Fibroblast of pulmonary artery (primary cell): ENCODE measurements at regions not wholly inside any gene's neighbourhood (a gene's known extent, or its start where the extent isn't known, plus 50 kb on each side); places are given as distances from the start of the nearest gene placed in this dataset.
A peak's percentile ranks its signal among the peaks of the same experiment; 100 is the strongest.

Experiments used
- DNase-seq: peaks from one replicate; pipeline ENCODE4 v3.0.0-alpha.2; 2010; ENCODE audit warnings: low read depth
- H3K4me3 ChIP-seq: replicated peaks from 2 replicates; pipeline ENCODE4 v1.5.1; 2011; ENCODE audit warnings: low read depth, mild to moderate bottlenecking, control low read depth, low read length, moderate library complexity
- TF ChIP-seq, protein P1 (sequence below): IDR thresholded peaks from 2 replicates; pipeline ENCODE4 v1.5.1; 2011; ENCODE audit warnings: mild to moderate bottlenecking, control low read depth, low read length, inconsistent platforms; ENCODE audit errors: missing control alignments

DNA sequence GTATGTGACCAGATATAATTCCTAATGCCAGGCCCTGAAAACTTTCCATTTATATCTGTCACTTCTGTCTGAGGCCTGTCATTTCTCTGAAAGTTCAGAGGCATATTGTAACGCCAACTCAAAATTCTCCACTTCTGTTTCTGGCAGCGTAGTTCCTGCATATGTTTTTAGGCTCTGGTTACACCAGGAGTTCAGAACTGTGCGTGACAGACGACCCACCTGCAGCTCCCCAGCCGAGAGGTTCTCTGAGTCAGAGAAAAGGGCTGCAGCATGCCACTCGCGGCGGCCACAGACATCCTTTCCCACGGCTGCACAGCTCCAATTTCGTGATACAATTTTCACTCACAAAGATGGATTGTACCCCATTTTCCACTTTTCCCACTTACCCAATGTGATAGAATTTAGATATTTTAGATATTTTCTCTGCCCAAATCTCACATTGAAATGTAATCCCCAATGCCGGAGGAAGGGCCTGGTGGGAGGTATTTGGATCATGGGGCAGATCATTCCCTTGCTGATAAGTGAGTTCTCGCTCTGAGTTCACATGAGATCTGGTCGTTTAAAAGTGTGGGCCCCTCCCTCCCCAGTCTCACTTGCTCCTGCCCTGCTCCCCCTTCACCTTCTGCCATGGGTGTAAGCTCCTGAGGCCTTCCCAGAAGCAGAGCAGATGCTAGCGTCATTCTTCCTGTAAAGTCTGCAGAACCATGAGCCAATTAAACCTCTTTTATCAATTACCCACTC is 308.1 kb downstream of the LIG4 start:
- TF ChIP-seq, protein P1, sequence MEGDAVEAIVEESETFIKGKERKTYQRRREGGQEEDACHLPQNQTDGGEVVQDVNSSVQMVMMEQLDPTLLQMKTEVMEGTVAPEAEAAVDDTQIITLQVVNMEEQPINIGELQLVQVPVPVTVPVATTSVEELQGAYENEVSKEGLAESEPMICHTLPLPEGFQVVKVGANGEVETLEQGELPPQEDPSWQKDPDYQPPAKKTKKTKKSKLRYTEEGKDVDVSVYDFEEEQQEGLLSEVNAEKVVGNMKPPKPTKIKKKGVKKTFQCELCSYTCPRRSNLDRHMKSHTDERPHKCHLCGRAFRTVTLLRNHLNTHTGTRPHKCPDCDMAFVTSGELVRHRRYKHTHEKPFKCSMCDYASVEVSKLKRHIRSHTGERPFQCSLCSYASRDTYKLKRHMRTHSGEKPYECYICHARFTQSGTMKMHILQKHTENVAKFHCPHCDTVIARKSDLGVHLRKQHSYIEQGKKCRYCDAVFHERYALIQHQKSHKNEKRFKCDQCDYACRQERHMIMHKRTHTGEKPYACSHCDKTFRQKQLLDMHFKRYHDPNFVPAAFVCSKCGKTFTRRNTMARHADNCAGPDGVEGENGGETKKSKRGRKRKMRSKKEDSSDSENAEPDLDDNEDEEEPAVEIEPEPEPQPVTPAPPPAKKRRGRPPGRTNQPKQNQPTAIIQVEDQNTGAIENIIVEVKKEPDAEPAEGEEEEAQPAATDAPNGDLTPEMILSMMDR, result no peak
- H3K4me3 ChIP-seq, result no peak overlapping the region
- no peak for DNase-seq

DNA sequence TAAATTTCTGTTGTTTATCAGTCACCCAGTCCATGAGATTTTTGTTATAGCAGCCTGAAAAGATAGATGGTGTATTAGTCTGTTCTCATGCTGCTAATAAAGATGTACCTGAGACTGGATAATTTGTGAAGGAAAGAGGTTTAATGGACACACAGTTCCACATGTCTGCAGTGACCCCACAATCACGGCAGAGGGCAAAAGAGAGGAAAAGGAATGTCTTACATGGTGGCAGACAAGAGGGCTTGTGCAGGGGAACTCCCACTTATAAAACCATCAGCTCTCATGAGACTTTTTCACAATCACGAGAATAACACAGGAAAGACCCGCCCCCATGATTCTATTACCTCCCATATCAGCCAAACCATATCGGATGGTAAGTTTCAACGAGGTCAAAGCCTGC is 309.2 kb downstream of the LIG4 start:
- H3K4me3 ChIP-seq, result no peak overlapping the region
- TF ChIP-seq, protein P1, result no peak
- DNase-seq, result no peak

DNA sequence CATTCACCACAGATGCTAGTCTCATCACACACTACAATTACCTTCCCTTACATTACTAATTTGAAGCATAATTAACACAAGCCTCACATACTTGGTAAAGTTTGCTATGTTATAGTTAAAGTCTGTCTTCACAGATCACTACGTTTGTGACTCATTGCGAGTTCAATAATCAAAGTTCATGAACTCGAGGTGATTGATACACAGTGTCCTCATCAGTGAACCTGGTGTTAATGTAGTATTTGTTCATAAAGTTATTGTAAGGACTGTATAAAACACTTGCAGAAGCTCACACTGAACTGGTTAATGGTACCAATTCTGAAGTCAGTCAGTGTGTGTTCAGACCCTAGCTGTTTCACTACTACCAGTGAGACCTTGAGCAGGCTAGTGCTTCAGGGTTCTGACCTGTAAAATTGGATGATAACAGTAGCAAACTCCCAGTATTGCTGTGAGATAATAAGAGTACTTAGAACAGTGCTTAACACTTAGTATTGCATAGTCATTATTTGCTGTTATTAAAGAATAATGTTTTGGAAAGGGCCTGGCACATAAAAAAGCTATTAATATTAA is 313.3 kb downstream of the LIG4 start:
- no peak for DNase-seq
- no peak overlapping the region for H3K4me3 ChIP-seq
- TF ChIP-seq, protein P1, result no peak

DNA sequence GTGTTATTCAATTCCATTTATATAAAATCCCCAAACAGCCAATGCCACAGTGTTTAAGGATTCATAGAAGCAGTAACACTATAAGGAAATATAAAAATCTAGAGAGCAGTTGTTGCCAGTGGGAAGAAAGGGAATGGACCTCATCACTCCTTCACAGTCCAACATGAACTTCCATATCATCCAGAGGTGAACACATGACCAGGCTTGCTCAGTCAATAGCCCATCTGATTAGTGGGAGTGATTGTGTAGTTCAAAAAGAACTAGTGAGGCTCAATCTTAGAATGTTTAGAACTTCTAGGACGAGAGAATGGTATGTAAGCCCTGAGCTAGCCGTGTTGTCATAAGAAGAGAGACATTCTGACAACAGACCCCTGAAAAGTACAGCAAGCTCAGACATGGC is 314.1 kb downstream of the LIG4 start:
- H3K4me3 ChIP-seq, result no peak overlapping the region
- no peak for DNase-seq
- TF ChIP-seq, protein P1, result no peak

DNA sequence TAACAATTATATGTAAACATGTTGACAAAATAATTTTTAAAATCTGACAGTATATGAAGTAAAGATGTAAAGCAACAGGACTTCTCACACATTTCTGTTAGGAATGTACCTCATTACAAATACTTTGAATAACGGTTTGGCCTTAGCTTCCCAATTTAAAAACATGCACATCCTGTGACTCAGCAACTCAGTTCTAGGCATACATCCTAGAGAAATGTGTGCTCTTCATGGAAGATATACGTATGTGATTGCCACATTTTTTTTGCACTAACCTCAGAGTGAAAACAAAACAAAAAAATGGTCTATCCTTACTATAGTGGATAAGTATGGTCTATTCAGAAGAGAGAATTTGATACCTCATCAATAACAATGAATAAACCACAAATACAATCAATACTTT is 314.6 kb downstream of the LIG4 start:
- TF ChIP-seq, protein P1, result no peak
- H3K4me3 ChIP-seq, result no peak overlapping the region
- peak; percentile 50 for DNase-seq

DNA sequence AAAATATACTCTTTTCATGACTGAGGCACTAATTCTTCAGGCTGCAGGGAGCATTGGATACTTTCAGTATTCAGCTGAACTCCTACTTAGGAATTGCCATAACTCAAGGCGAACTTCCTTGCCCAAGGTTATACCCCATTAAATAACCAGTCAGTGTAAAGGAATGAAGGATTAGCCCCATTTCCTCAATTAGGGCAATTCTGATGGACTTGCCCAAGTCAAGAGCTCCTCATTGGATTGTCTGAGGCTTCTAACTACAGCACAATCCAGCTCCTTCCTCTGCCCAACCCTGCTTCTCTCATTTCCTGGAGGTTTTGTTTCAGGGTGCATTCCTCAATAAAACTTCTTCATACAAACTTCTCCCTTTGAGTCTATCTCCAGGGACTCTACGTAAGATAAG is 329.2 kb downstream of the LIG4 start:
- TF ChIP-seq, protein P1, result no peak
- no peak overlapping the region for H3K4me3 ChIP-seq
- no peak for DNase-seq

DNA sequence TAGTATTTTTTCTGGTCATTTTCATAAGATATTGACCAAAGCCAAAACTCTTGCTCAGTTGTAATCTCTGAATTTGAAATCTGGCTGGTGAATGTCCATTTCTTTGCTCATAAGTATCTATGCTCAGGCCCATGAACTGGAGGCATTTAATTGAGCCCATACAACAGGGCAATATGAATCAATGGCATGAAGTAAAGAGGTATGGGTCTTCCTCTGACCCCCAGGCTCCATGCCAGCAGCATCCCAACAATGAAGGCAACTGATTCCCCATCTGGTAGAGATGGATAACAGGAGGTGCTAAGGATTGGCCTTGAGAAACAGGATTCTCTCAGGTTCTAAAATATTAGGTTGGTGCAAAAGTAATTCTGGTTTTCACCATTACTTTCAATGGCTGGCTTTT is 330.8 kb downstream of the LIG4 start:
- no peak overlapping the region for H3K4me3 ChIP-seq
- TF ChIP-seq, protein P1, result no peak
- no peak for DNase-seq
